SU-DHL-6 (cell line): ENCODE measurements at regions not wholly inside any gene's neighbourhood (a gene's known extent, or its start where the extent isn't known, plus 50 kb on each side); places are given as distances from the start of the nearest gene placed in this dataset.
"Not testable (repeated sequence)": the region's sequence is repeated elsewhere in the genome, so short reads cannot be mapped to it uniquely, and the experiment has no call there.

ENCODE experiments used
- H2AFZ ChIP-seq: fragments of 200-600 bp; sonication (generic); 2 replicates; pipeline ENCODE4 v1.6.1; 2014; ENCODE audit warnings: low read depth, mild to moderate bottlenecking, moderate library complexity, mixed read lengths, antibody characterized with exemption, low read length; ENCODE audit not compliant: severe bottlenecking
- H3F3A ChIP-seq: fragments of 200-600 bp; shearing (Covaris generic); 2 replicates; pipeline ENCODE4 v1.6.0; 2016; ENCODE audit warnings: antibody characterized with exemption, mild to moderate bottlenecking; ENCODE audit not compliant: insufficient read depth
- H3K27ac ChIP-seq: fragments of 200-600 bp; sonication (generic); 2 replicates; pipeline ENCODE4 v1.5.1; 2016; ENCODE audit warnings: low read depth, mild to moderate bottlenecking, low read length, moderate library complexity, mixed read lengths
- H3K27me3 ChIP-seq: fragments of 200-600 bp; sonication (generic), shearing (Covaris generic); 2 replicates; pipeline ENCODE4 v1.6.0; 2014; ENCODE audit warnings: mild to moderate bottlenecking, low read length
- H3K36me3 ChIP-seq: fragments of 200-600 bp; sonication (generic); 2 replicates; pipeline ENCODE4 v1.6.1; 2014; ENCODE audit warnings: mild to moderate bottlenecking, low read length, mixed read lengths
- H3K4me2 ChIP-seq: fragments of 300-600, 200-600 bp; shearing (Covaris generic), sonication (generic); 2 replicates; pipeline ENCODE4 v1.6.0; 2014; ENCODE audit warnings: low read length, low read depth, mild to moderate bottlenecking; ENCODE audit not compliant: poor library complexity, severe bottlenecking
- H3K4me3 ChIP-seq: fragments of 200-600 bp; sonication (generic); 2 replicates; pipeline ENCODE4 v1.5.1; 2014; ENCODE audit warnings: antibody characterized with exemption, low read length, mild to moderate bottlenecking, mixed read lengths; ENCODE audit not compliant: insufficient read depth, poor library complexity, severe bottlenecking
- H3K79me2 ChIP-seq: fragments of 200-600 bp; sonication (generic); 2 replicates; pipeline ENCODE4 v1.6.1; 2014; ENCODE audit warnings: mild to moderate bottlenecking, low read length, moderate library complexity; ENCODE audit not compliant: insufficient read depth
- H3K9ac ChIP-seq: fragments of 200-600 bp; sonication (generic); 2 replicates; pipeline ENCODE4 v1.7.0; 2014; ENCODE audit warnings: mild to moderate bottlenecking, low read length
- H3K9me2 ChIP-seq: fragments of 200-600 bp; sonication (generic); replicated peaks from 2 replicates; pipeline ENCODE4 v1.6.1; 2014; ENCODE audit warnings: low read length; ENCODE audit not compliant: insufficient read depth
- H3K9me3 ChIP-seq: fragments of 200-600 bp; sonication (generic); 2 replicates; pipeline ENCODE4 v1.6.1; 2014; ENCODE audit warnings: low read length, mixed read lengths; ENCODE audit not compliant: insufficient read depth
- H4K20me1 ChIP-seq: fragments of 200-600 bp; sonication (generic); 2 replicates; pipeline ENCODE4 v1.6.1; 2014; ENCODE audit warnings: low read depth, mild to moderate bottlenecking, antibody characterized with exemption, low read length, moderate library complexity, mixed read lengths
- EZH2phosphoT487 ChIP-seq: fragments of 200-600 bp; sonication (generic), shearing (Covaris generic); conservative IDR thresholded peaks from 2 replicates; pipeline ENCODE4 v1.6.1; 2018; ENCODE audit warnings: mild to moderate bottlenecking, antibody characterized with exemption, low read length, moderate library complexity, mixed read lengths
- TF ChIP-seq, protein P1 (sequence below): fragments of 200-600 bp; sonication (generic); IDR thresholded peaks from one replicate; pipeline ENCODE4 v1.5.1; 2017; ENCODE audit warnings: antibody characterized with exemption, mild to moderate bottlenecking, low read length, moderate library complexity; ENCODE audit not compliant: insufficient read depth, poor library complexity, severe bottlenecking

DNA sequence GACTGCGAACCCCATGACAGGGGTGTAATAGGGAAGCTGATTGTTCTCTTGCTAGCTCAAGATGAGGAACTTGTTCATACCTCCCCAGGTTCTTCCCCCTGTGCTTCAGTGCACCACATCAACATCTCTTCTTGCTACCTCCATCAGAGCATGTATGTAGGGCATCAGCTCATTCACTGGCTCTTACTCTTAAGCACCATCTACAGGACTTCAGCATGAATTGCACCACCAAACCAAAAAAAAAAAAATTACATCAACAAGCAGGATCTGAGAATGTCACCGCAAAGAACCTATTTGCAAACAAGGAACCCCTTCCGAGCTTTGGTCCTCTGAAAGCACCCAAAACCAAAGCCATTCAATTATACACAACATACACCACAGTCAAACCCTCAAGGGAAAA lies 2226.5 kb upstream of the RAG2 start:
- H3K27ac ChIP-seq = no peak overlapping the region
- no peak overlapping the region for H3K9ac ChIP-seq
- H3K4me3 ChIP-seq = no peak overlapping the region
- H2AFZ ChIP-seq = no peak overlapping the region
- no peaks in the 10 kb centered on the region for H3K9me3 ChIP-seq
- H3K9me2 ChIP-seq = no peaks in the 10 kb centered on the region
- no peaks in the 10 kb centered on the region for H3F3A ChIP-seq
- no peaks in the 10 kb centered on the region for H3K27me3 ChIP-seq
- H4K20me1 ChIP-seq = no peaks in the 10 kb centered on the region
- no peaks in the 10 kb centered on the region for H3K79me2 ChIP-seq
- H3K36me3 ChIP-seq = no peaks in the 10 kb centered on the region
- TF ChIP-seq, protein P1, sequence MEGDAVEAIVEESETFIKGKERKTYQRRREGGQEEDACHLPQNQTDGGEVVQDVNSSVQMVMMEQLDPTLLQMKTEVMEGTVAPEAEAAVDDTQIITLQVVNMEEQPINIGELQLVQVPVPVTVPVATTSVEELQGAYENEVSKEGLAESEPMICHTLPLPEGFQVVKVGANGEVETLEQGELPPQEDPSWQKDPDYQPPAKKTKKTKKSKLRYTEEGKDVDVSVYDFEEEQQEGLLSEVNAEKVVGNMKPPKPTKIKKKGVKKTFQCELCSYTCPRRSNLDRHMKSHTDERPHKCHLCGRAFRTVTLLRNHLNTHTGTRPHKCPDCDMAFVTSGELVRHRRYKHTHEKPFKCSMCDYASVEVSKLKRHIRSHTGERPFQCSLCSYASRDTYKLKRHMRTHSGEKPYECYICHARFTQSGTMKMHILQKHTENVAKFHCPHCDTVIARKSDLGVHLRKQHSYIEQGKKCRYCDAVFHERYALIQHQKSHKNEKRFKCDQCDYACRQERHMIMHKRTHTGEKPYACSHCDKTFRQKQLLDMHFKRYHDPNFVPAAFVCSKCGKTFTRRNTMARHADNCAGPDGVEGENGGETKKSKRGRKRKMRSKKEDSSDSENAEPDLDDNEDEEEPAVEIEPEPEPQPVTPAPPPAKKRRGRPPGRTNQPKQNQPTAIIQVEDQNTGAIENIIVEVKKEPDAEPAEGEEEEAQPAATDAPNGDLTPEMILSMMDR = no peak
- no peak for TF ChIP-seq EZH2phosphoT487
- H3K4me2 ChIP-seq = no peak overlapping the region

DNA sequence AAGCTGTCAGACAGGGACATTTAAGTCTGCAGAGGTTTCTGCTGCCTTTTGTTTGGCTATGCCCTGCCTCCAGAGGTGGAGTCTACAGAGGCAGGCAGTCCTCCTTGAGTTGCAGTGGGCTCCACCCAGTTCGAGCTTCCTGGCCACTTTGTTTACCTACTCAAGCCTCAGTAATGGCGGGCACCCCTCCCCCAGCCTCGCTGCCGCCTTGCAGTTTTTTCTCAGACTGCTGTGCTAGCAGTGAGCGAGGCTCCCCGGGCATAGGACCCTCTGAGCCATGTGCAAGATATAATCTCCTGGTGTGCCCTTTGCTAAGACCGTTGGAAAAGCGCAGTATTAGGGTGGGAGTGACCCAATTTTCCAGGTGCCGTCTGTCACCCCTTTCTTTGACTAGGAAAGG lies 2223.8 kb upstream of the RAG2 start:
- H3K79me2 ChIP-seq, H3K9me2 ChIP-seq, H3K4me2 ChIP-seq, H3K4me3 ChIP-seq, H3K9ac ChIP-seq, H4K20me1 ChIP-seq, H3K9me3 ChIP-seq, H3K27ac ChIP-seq, H3F3A ChIP-seq, H3K27me3 ChIP-seq, H2AFZ ChIP-seq, H3K36me3 ChIP-seq: not testable (repeated sequence)

DNA sequence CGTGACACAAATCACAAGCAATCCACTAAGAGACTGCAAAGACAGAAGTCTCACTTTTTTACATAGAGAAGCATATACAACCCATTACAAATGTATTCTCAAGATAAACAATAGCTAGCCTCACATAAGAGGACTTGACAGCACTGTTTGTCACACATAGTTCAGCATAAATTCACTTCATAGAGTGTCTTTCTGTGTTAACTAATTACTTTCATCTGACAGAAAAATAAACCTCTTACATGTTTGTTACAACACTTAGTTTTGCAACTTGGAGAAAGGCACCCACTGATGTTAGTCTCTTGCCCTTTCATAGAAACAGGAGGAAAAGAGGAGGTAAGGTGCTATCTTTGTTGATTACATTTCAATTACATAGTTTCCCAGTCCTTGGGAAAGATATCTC lies 2221.9 kb upstream of the RAG2 start:
- H4K20me1 ChIP-seq = no peaks in the 10 kb centered on the region
- TF ChIP-seq EZH2phosphoT487 = no peak
- TF ChIP-seq, protein P1 = no peak
- no peak overlapping the region for H2AFZ ChIP-seq
- no peak overlapping the region for H3K4me2 ChIP-seq
- no peaks in the 10 kb centered on the region for H3F3A ChIP-seq
- H3K79me2 ChIP-seq = no peaks in the 10 kb centered on the region
- no peaks in the 10 kb centered on the region for H3K9me2 ChIP-seq
- H3K27ac ChIP-seq = no peak overlapping the region
- H3K27me3 ChIP-seq = no peaks in the 10 kb centered on the region
- H3K36me3 ChIP-seq = no peaks in the 10 kb centered on the region
- H3K9me3 ChIP-seq = no peaks in the 10 kb centered on the region
- no peak overlapping the region for H3K9ac ChIP-seq
- no peak overlapping the region for H3K4me3 ChIP-seq

DNA sequence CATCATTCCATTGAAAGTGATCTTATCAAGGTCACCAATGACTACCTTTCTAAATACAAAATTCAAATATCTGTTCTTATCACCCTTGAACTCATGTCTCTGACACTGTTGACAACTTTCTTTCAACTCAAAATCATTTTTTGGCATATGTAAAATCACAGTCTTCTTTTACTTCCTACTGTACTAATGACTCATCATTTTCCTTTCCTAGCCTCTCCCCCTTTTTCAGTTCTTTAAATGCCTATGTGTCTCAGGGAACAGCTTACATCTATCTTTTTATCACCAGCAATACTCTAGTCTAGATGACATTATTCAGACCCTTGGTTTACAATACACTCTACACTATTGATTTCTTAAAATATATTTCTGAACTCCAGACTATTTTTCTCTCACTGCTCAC lies 2220.7 kb upstream of the RAG2 start:
- Histone ChIP-seq H3K79me2 (no peaks in the 10 kb centered on the region), H3K4me2 (no peak overlapping the region), H3K9me3 (no peaks in the 10 kb centered on the region), H3K27me3 (no peaks in the 10 kb centered on the region), H3K36me3 (no peaks in the 10 kb centered on the region), H2AFZ (no peak overlapping the region), H3K27ac (no peak overlapping the region), H3K9ac (no peak overlapping the region), H4K20me1 (no peaks in the 10 kb centered on the region), H3K4me3 (no peak overlapping the region), H3K9me2 (no peaks in the 10 kb centered on the region), H3F3A (no peaks in the 10 kb centered on the region)
- TF ChIP-seq, protein P1 = no peak
- no peak for TF ChIP-seq EZH2phosphoT487
